GM12892 (cell line): ENCODE measurements at regions not wholly inside any gene's neighbourhood (a gene's known extent, or its start where the extent isn't known, plus 50 kb on each side); places are given as distances from the start of the nearest gene placed in this dataset.

Source experiments
- DNase-seq: peaks from one replicate; pipeline ENCODE4 v3.0.0; 2011; ENCODE audit not compliant: insufficient read length
- FAIRE-seq: peaks from 2 replicates; lab custom pipeline; 2011; peaks lifted over from hg19 to GRCh38; lab: Jason Lieb, UNC
- POLR2A ChIP-seq: IDR thresholded peaks from 2 replicates; pipeline ENCODE4 v1.6.1; 2011; ENCODE audit warnings: low read depth, low read length, control low read depth
- POLR2AphosphoS5 ChIP-seq: IDR thresholded peaks from 2 replicates; pipeline ENCODE4 v1.6.1; 2011; ENCODE audit warnings: low read depth, low read length, control low read depth
- TAF1 ChIP-seq: IDR thresholded peaks from 2 replicates; pipeline ENCODE4 v1.6.1; 2011; ENCODE audit warnings: low read depth, mild to moderate bottlenecking, control low read depth, low read length, borderline replicate concordance

DNA sequence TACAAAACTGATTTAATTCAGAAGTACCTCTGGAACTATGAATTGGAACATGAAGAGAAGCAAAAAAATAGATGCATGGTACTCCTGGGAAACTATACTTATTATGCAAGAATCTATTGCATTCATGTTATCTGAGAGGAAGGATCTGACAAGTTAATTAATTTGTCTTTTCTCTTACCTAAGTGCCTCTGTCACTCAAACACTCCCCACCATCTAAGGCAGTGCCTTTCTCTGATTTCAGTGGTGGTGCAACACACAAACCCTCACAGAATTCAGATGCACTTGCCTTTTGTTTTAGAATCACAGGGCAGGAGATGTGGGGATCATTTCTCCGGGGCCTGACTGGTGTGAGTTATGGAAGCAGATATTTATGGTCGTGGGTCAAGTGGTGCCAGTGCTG, 52.5 kb upstream of the C9orf72 start:
- FAIRE-seq: no peak
- no peak for TF ChIP-seq POLR2A
- no peak for TF ChIP-seq TAF1
- no peak for TF ChIP-seq POLR2AphosphoS5
- DNase-seq: no peak

GRCh38 chr9:27626244-27627187, 53.2 kb upstream of the C9orf72 start:
- FAIRE-seq (no peak), DNase-seq (no peak)
- TF ChIP-seq POLR2A (no peak), TAF1 (no peak), POLR2AphosphoS5 (no peak)

DNA sequence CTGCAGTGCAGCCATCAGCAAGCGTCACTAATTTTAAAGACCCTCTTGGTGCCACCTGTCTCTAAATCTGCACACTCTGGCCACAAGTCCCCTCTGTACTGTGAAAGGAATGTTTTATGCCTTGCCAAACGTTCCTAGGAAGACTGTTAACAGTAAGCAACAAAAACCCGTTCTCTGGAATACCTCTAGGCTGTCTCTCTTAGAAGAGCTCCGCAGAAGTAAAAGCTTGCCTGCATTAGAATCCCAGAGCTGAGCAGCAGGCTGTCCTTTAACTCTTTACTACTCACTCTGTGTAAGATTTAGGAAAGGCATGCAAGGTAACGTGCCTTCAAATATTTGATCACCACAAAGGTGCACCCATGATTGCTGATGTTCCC, 53.9 kb upstream of the C9orf72 start:
- no peak for TF ChIP-seq TAF1
- TF ChIP-seq POLR2A: no peak
- DNase-seq: no peak
- FAIRE-seq: no peak

DNA sequence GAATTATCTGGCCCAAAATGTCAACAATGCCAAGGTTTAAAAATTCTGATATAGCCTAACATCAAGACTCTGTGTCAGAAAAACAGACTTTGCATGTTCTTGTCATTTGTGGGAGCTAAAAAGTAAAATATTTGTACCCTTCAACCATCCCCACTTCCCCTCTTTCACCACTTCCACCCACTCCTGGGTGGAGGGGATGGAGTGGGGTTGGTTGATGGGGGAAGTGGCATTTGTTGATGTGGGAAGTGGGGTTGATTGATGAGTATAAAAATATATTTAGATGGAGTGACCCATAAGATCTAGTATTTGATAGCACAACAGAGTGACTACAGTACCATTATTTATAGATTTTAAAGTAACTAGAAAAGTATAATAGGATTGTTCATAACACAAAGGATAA, 55.0 kb upstream of the C9orf72 start:
- FAIRE-seq: no peak
- DNase-seq: no peak
- TF ChIP-seq POLR2A: no peak
- no peak for TF ChIP-seq TAF1
- TF ChIP-seq POLR2AphosphoS5: no peak

- TF ChIP-seq POLR2A: no peak
- no peak for TF ChIP-seq TAF1
- no peak for TF ChIP-seq POLR2AphosphoS5
- FAIRE-seq: no peak
- no peak for DNase-seq
These were observed 56.1 kb upstream of the C9orf72 start for GRCh38 chr9:27629425-27629824.

DNA sequence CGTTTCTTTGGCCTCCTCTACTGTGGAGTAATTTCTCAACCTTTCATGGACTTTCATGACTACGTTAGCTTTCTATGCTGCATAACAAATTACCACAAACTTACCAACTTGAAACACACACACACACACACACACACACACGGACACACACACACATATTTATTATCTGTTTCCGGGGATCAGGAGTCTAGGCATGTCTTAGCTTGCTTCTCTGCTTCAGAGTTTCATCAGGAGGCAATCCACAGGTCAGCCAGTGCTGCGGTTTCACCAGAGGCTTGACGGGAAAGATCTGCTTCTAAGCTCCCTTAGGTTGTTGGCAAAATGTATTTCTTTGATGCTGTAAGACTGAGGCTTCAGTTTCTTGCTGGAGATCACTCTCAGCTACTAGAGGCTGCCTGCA, 59.0 kb upstream of the C9orf72 start:
- DNase-seq: no peak
- no peak for FAIRE-seq
- TF ChIP-seq TAF1: no peak
- no peak for TF ChIP-seq POLR2A
- TF ChIP-seq POLR2AphosphoS5: no peak

DNA sequence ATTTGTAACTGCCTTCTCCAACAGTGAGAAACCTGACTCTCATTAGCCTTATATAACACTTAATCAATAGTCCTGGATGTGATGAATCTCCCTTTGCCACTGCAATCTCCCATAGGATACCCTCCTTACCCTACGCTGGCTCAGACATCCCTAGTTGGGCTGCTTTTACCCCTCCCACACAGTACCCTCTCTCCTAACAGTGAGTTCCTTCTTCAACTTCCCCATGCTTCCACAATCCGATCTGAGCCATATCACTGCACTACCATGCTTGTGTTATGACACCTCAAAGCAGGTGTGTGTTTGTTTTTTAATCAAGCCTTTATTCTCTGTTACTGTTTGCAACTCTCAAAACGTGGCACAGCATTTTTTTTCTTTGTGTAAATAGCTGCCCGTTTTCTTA, 60.5 kb upstream of the C9orf72 start:
- no peak for FAIRE-seq
- no peak for DNase-seq
- TF ChIP-seq POLR2AphosphoS5: no peak
- no peak for TF ChIP-seq TAF1
- TF ChIP-seq POLR2A: no peak

DNA sequence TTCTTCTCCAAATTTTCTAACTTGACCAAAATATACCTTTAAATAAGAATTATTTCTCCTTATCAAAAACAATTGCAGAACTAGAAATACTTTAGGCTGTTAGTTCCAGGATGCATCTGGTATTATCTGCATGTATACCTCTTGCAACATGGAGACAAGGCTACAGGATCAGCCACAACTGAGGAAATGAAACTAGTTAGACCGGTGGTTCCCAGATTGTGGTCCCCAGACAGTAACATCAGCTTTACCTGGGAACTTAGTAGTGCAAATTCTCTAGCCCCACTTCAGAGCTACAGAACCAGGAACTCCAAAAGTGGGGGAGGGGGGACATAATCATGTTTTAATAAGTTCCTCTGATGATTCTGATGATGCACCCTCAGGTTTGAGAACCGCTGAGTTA, 61.6 kb upstream of the C9orf72 start:
- TF ChIP-seq POLR2AphosphoS5 (no peak), POLR2A (no peak), TAF1 (no peak)
- no peak for DNase-seq
- no peak for FAIRE-seq

DNA sequence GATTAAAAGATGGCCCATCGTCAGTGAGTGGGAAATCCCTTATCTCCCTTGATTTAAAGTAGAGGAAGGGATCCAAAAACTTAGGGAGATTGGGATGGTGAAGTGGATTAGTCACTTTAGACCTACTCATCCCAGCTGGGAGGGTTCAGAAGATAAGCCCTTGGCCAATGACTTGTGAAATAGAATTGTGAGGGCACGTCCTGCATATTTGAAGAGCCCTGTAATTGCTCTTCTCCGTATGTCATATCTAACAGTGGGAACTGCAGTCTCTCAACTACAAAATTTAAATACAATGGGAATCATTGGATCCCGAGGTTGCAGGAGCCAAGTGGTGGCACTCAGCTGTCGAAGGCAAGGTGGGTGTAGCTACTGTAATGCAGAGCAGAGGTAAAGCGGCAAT, 65.4 kb upstream of the C9orf72 start:
- FAIRE-seq (no peak), DNase-seq (no peak)
- TF ChIP-seq POLR2AphosphoS5: no peak
- no peak for TF ChIP-seq POLR2A
- TF ChIP-seq TAF1: no peak

- FAIRE-seq: no peak
- TF ChIP-seq POLR2AphosphoS5 (no peak), POLR2A (no peak), TAF1 (no peak)
- no peak for DNase-seq
These were observed 72.0 kb upstream of the C9orf72 start for GRCh38 chr9:27645161-27645840.

GRCh38 chr9:27653246-27653645, 80.0 kb upstream of the C9orf72 start:
- TF ChIP-seq TAF1 (no peak), POLR2A (no peak), POLR2AphosphoS5 (no peak)
- DNase-seq (no peak), FAIRE-seq (no peak)

DNA sequence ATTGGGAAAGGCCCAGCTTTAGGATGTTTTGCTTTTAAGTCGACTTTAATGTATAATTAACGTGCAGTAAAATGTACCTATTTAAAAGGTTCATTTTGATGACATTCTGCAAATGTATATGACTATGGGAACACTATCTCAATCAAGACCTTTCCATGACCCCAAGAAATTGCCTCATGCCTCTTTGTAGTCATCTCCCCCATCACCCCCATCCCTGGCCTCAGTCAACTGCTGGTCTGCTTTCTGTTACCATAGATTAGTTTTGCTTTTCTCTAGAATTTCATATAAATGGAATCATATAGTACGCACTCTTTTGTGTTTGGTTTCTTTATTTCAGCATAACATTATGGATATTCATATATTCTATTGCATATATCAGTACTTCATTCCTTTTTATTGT, 80.7 kb upstream of the C9orf72 start:
- DNase-seq: no peak
- no peak for FAIRE-seq
- no peak for TF ChIP-seq POLR2A
- no peak for TF ChIP-seq TAF1
- no peak for TF ChIP-seq POLR2AphosphoS5
